PC-3 (cell line): ENCODE measurements at regions not wholly inside any gene's neighbourhood (a gene's known extent, or its start where the extent isn't known, plus 50 kb on each side); places are given as distances from the start of the nearest gene placed in this dataset.

Source experiments
- ATAC-seq: fragments of 200-7000 bp; cut with Tn5 transposase; 2 replicates; pipeline ENCODE4 v1.9.1; 2020; ENCODE audit warnings: mild to moderate bottlenecking, moderate library complexity
- BruUV-seq: library from RNA; stranded (reverse); fragments of 400-500 nt; replicated peaks from 2 replicates; lab custom pipeline; 2021; lab: Mats Ljungman, UMichigan
- CTCF ChIA-PET: fragments of 300-600 bp; sonication (Branson Sonifier 250); formaldehyde crosslinking; loops from one replicate; lab custom pipeline; 2022; ENCODE audit warnings: antibody characterized with exemption; lab: Charles Lee
- POLR2A ChIA-PET: fragments of 300-600 bp; sonication (Branson Sonifier 250); formaldehyde crosslinking; loops from one replicate; lab custom pipeline; 2022; ENCODE audit warnings: antibody characterized with exemption; ENCODE audit not compliant: unreplicated experiment; lab: Charles Lee
- DNase-seq: peaks from one replicate; pipeline ENCODE4 v3.0.0-alpha.2; 2015
- H2AFZ ChIP-seq: fragments of 300-600 bp; sonication (generic); 2 replicates; pipeline ENCODE4 v1.6.0; 2016; ENCODE audit warnings: antibody characterized with exemption, low read length
- H3F3A ChIP-seq: fragments of 300-600 bp; sonication (generic); one replicate; pipeline ENCODE4 v1.6.0; 2017; ENCODE audit warnings: antibody characterized with exemption, low read length, control low read depth, mild to moderate bottlenecking; ENCODE audit not compliant: unreplicated experiment
- H3K27ac ChIP-seq: fragments of 300-600 bp; sonication (generic); 2 replicates; pipeline ENCODE4 v1.5.1; 2016; ENCODE audit warnings: mild to moderate bottlenecking, low read length
- H3K27me3 ChIP-seq: fragments of 300-600 bp; sonication (generic); 2 replicates; pipeline ENCODE4 v1.6.1; 2016; ENCODE audit warnings: low read length, mixed read lengths
- H3K36me3 ChIP-seq: fragments of 300-600 bp; sonication (generic); 2 replicates; pipeline ENCODE4 v1.6.1; 2016; ENCODE audit warnings: low read depth, mixed run types, low read length, mixed read lengths
- H3K4me1 ChIP-seq: fragments of 300-600 bp; sonication (generic); 2 replicates; pipeline ENCODE4 v1.5.1; 2016; ENCODE audit warnings: low read length; ENCODE audit not compliant: insufficient read depth
- H3K4me2 ChIP-seq: fragments of 300-600 bp; sonication (generic); 2 replicates; pipeline ENCODE4 v1.6.0; 2016; ENCODE audit warnings: low read length
- H3K4me3 ChIP-seq: fragments of 300-600 bp; sonication (generic); 2 replicates; pipeline ENCODE4 v1.5.1; 2016; ENCODE audit warnings: mild to moderate bottlenecking, low read length, mixed read lengths
- H3K79me2 ChIP-seq: fragments of 300-600 bp; sonication (generic); 2 replicates; pipeline ENCODE4 v1.6.1; 2017; ENCODE audit warnings: low read length, mixed read lengths
- H3K9ac ChIP-seq: fragments of 300-600 bp; sonication (generic); 2 replicates; pipeline ENCODE4 v1.6.0; 2016; ENCODE audit warnings: mild to moderate bottlenecking, low read length
- H3K9me2 ChIP-seq: fragments of 300-600 bp; sonication (generic); replicated peaks from 2 replicates; pipeline ENCODE4 v1.6.1; 2016; ENCODE audit warnings: mixed run types, low read length, mixed read lengths
- H3K9me3 ChIP-seq: fragments of 300-600 bp; sonication (generic); 2 replicates; pipeline ENCODE4 v1.6.1; 2016; ENCODE audit warnings: low read length, mixed read lengths
- H4K20me1 ChIP-seq: fragments of 300-600 bp; sonication (generic); 2 replicates; pipeline ENCODE4 v1.6.1; 2016; ENCODE audit warnings: low read length, mixed read lengths
- CTCF ChIP-seq: fragments of 300-600 bp; sonication (generic); conservative IDR thresholded peaks from 2 replicates; pipeline ENCODE4 v1.5.1; 2017; ENCODE audit warnings: antibody characterized with exemption, low read depth, mild to moderate bottlenecking, low read length
- EZH2 ChIP-seq: fragments of 300-600 bp; sonication (generic); IDR thresholded peaks from one replicate; pipeline ENCODE4 v1.6.1; 2017; ENCODE audit warnings: antibody characterized with exemption, mild to moderate bottlenecking, low read length; ENCODE audit not compliant: unreplicated experiment
- EZH2phosphoT487 ChIP-seq: fragments of 300-600 bp; sonication (generic); IDR thresholded peaks from 2 replicates; pipeline ENCODE4 v1.6.1; 2018; ENCODE audit warnings: mild to moderate bottlenecking, antibody characterized with exemption, low read length, borderline replicate concordance
- intact Hi-C: fragments of 100-400 bp; cut with micrococcal nuclease; formaldehyde crosslinking; loops from 2 replicates; pipeline ENCODE4 v1.9.0; 2023

DNA sequence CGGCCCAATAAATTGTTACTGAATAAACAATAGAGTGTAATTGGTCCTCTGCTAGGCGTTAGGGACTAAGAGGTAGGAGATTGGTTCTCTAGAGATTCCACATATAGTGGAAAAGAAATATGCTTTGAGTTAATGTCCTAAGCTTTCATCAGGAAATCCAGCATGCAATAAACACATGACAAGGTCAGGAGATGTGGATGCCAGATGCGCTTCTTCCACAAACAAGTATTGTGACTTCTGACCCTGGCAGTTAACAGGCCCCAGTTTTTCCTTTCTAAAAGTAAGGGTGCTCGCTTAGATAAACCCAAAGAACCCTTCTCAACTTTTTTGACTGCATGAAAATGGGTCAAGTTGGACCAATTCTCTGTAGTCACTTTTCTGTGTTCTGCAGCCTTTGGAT, 146.5 kb upstream of the SOX21 start:
- CTCF ChIA-PET, result no interaction called here
- Histone ChIP-seq H3K4me2 (no peak overlapping the region), H3F3A (no peaks in the 10 kb centered on the region), H3K9me3 (no peaks in the 10 kb centered on the region), H3K9ac (no peak overlapping the region), H3K79me2 (no peaks in the 10 kb centered on the region), H3K9me2 (no peaks in the 10 kb centered on the region), H3K4me1 (peaks cover 26% of the 10 kb centered on the region), H3K36me3 (no peaks in the 10 kb centered on the region), H4K20me1 (no peaks in the 10 kb centered on the region), H3K27ac (no peak overlapping the region), H2AFZ (no peak overlapping the region), H3K4me3 (no peak overlapping the region), H3K27me3 (no peaks in the 10 kb centered on the region)
- intact Hi-C loops, result no loop called here
- DNase-seq (no peak), ATAC-seq (no peak)
- TF ChIP-seq CTCF (no peak), EZH2phosphoT487 (no peak), EZH2 (no peak)
- no TSS peak for BruUV-seq
- POLR2A ChIA-PET, result no interaction called here

GRCh38 chr13:94854688-94855087, 142.3 kb upstream of the SOX21 start:
- CTCF ChIA-PET, result no interaction called here
- no peaks in the 10 kb centered on the region for H3K36me3 ChIP-seq
- no peaks in the 10 kb centered on the region for H3K9me3 ChIP-seq
- POLR2A ChIA-PET, result no interaction called here
- no peaks in the 10 kb centered on the region for H3K27me3 ChIP-seq
- no peaks in the 10 kb centered on the region for H4K20me1 ChIP-seq
- intact Hi-C loops, result no loop called here
- no peaks in the 10 kb centered on the region for H3F3A ChIP-seq
- no peak for ATAC-seq
- no peak overlapping the region for H3K4me3 ChIP-seq
- peaks cover 4% of the 10 kb centered on the region for H3K4me1 ChIP-seq
- H3K9ac ChIP-seq, result no peak overlapping the region
- BruUV-seq, result no TSS peak
- H2AFZ ChIP-seq, result no peak overlapping the region
- DNase-seq, result no peak
- H3K79me2 ChIP-seq, result no peaks in the 10 kb centered on the region
- no peaks in the 10 kb centered on the region for H3K9me2 ChIP-seq
- H3K27ac ChIP-seq, result no peak overlapping the region
- H3K4me2 ChIP-seq, result no peak overlapping the region
- TF ChIP-seq CTCF, result no peak
- TF ChIP-seq EZH2, result no peak
- no peak for TF ChIP-seq EZH2phosphoT487

GRCh38 chr13:94851576-94851975, 139.2 kb upstream of the SOX21 start:
- no peak for ATAC-seq
- Histone ChIP-seq H3K27me3 (no peaks in the 10 kb centered on the region), H4K20me1 (no peaks in the 10 kb centered on the region), H3K9me2 (no peaks in the 10 kb centered on the region), H3K9me3 (no peaks in the 10 kb centered on the region), H3K4me2 (no peak overlapping the region), H3K4me1 (0 out of 2 replicates have a peak, but pooled peaks cover 5% of the 10 kb centered on the region), H3K79me2 (no peaks in the 10 kb centered on the region), H3K4me3 (no peak overlapping the region), H2AFZ (no peak overlapping the region), H3K36me3 (no peaks in the 10 kb centered on the region), H3K27ac (no peak overlapping the region), H3F3A (no peaks in the 10 kb centered on the region), H3K9ac (no peak overlapping the region)
- TF ChIP-seq CTCF, result no peak
- TF ChIP-seq EZH2, result no peak
- TF ChIP-seq EZH2phosphoT487, result no peak
- ChIA-PET POLR2A (no interaction called here), CTCF (no interaction called here)
- intact Hi-C loops, result no loop called here
- DNase-seq, result no peak
- BruUV-seq, result no TSS peak
